GM12873 (cell line): ENCODE measurements at regions not wholly inside any gene's neighbourhood (a gene's known extent, or its start where the extent isn't known, plus 50 kb on each side); places are given as distances from the start of the nearest gene placed in this dataset.

Experiments used
- CTCF ChIP-seq: IDR thresholded peaks from 2 replicates; pipeline ENCODE4 v1.5.1; 2012; ENCODE audit warnings: low read depth, mild to moderate bottlenecking, moderate library complexity, low read length, control low read depth; ENCODE audit not compliant: insufficient read depth; ENCODE audit errors: missing control alignments

- TF ChIP-seq CTCF, result no peak
Measured at GRCh38 chr9:32264170-32264864, 120.1 kb upstream of the ACO1 start.

GRCh38 chr9:32265037-32265436 is 119.4 kb upstream of the ACO1 start:
- TF ChIP-seq CTCF, result no peak

GRCh38 chr9:32278991-32279390 is 105.5 kb upstream of the ACO1 start:
- no peak for TF ChIP-seq CTCF

GRCh38 chr9:32289756-32290155 is 94.7 kb upstream of the ACO1 start:
- TF ChIP-seq CTCF, result no peak

GRCh38 chr9:32291370-32291769 is 93.1 kb upstream of the ACO1 start:
- no peak for TF ChIP-seq CTCF

GRCh38 chr9:32292611-32293010 is 91.8 kb upstream of the ACO1 start:
- TF ChIP-seq CTCF, result no peak

GRCh38 chr9:32293091-32293490 is 91.4 kb upstream of the ACO1 start:
- no peak for TF ChIP-seq CTCF
